GM12874 (cell line): ENCODE measurements at regions not wholly inside any gene's neighbourhood (a gene's known extent, or its start where the extent isn't known, plus 50 kb on each side); places are given as distances from the start of the nearest gene placed in this dataset.

Experiments used
- CTCF ChIP-seq: IDR thresholded peaks from 2 replicates; pipeline ENCODE4 v1.5.1; 2011; ENCODE audit warnings: low read depth, mild to moderate bottlenecking, control low read depth, low read length, moderate library complexity; ENCODE audit not compliant: insufficient read depth

- TF ChIP-seq CTCF = no peak
Observed at GRCh38 chr3:11734-12133, 184.8 kb upstream of the CHL1 start.

- no peak for TF ChIP-seq CTCF
Observed at GRCh38 chr3:14652-15051, 181.9 kb upstream of the CHL1 start.

GRCh38 chr3:16366-16765 is 180.2 kb upstream of the CHL1 start:
- no peak for TF ChIP-seq CTCF

GRCh38 chr3:20421-20820 is 176.1 kb upstream of the CHL1 start:
- no peak for TF ChIP-seq CTCF

GRCh38 chr3:24006-24405 is 172.6 kb upstream of the CHL1 start:
- no peak for TF ChIP-seq CTCF

- no peak for TF ChIP-seq CTCF
Observed at GRCh38 chr3:25056-25455, 171.5 kb upstream of the CHL1 start.

- TF ChIP-seq CTCF = no peak
Observed at GRCh38 chr3:44028-44676, 152.4 kb upstream of the CHL1 start.

GRCh38 chr3:46576-46975 is 150.0 kb upstream of the CHL1 start:
- TF ChIP-seq CTCF = no peak
